IPS-15b (cell line): ENCODE measurements at regions not wholly inside any gene's neighbourhood (a gene's known extent, or its start where the extent isn't known, plus 50 kb on each side); places are given as distances from the start of the nearest gene placed in this dataset.
"Not testable (repeated sequence)": the region's sequence is repeated elsewhere in the genome, so short reads cannot be mapped to it uniquely, and the experiment has no call there.

Experiments
- H3K27me3 ChIP-seq: one replicate; pipeline ENCODE4 v1.6.1; 2013; ENCODE audit warnings: low read length; ENCODE audit not compliant: control insufficient read depth, insufficient read depth
- H3K36me3 ChIP-seq: one replicate; pipeline ENCODE4 v1.6.1; 2013; ENCODE audit warnings: low read length; ENCODE audit not compliant: control insufficient read depth, insufficient read depth
- H3K4me1 ChIP-seq: one replicate; pipeline ENCODE4 v1.6.1; 2013; ENCODE audit warnings: mild to moderate bottlenecking, low read length; ENCODE audit not compliant: control insufficient read depth, insufficient read depth
- H3K4me3 ChIP-seq: one replicate; pipeline ENCODE4 v1.5.1; 2013; ENCODE audit warnings: low read depth, low read length
- H3K9ac ChIP-seq: one replicate; pipeline ENCODE4 v1.6.1; 2013; ENCODE audit warnings: low read depth, mild to moderate bottlenecking, low read length
- H3K9me3 ChIP-seq: one replicate; pipeline ENCODE4 v1.6.1; 2013; ENCODE audit warnings: mild to moderate bottlenecking, low read length; ENCODE audit not compliant: control insufficient read depth, insufficient read depth

- Histone ChIP-seq H3K36me3 (no peaks in the 10 kb centered on the region), H3K27me3 (no peaks in the 10 kb centered on the region), H3K4me3 (no peak overlapping the region), H3K9me3 (peaks cover 12% of the 10 kb centered on the region), H3K9ac (no peak overlapping the region), H3K4me1 (no peaks in the 10 kb centered on the region)
Observed at GRCh38 chr22:47309946-47310345, 547.5 kb downstream of the TBC1D22A start.

GRCh38 chr22:47309476-47309875 lies 547.0 kb downstream of the TBC1D22A start:
- no peaks in the 10 kb centered on the region for H3K27me3 ChIP-seq
- H3K36me3 ChIP-seq, result no peaks in the 10 kb centered on the region
- H3K9ac ChIP-seq, result no peak overlapping the region
- H3K4me3 ChIP-seq, result no peak overlapping the region
- H3K9me3 ChIP-seq, result peaks cover 16% of the 10 kb centered on the region
- H3K4me1 ChIP-seq, result no peaks in the 10 kb centered on the region

DNA sequence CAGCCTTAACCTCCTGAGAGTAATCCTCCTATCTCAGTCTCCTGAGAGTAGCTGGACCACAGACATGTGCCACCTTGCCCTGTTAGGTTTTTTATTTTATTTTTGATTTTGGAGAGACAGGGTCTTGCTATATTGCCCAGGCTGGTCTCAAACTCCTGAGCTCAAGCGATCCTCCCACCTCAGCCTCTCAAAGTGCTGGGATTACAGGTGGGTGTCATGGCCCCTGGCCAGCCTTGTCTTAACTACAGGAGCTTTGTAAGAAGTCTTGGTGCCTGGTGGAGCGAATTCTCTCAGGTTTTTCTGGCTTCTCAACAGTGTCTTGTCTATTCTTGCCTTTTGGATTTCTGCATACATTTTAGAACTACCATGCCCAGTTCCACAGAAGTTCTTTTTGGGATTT lies 546.4 kb downstream of the TBC1D22A start:
- Histone ChIP-seq H3K36me3 (no peaks in the 10 kb centered on the region), H3K4me3 (no peak overlapping the region), H3K4me1 (no peaks in the 10 kb centered on the region), H3K9me3 (peaks cover 20% of the 10 kb centered on the region), H3K9ac (no peak overlapping the region), H3K27me3 (no peaks in the 10 kb centered on the region)

DNA sequence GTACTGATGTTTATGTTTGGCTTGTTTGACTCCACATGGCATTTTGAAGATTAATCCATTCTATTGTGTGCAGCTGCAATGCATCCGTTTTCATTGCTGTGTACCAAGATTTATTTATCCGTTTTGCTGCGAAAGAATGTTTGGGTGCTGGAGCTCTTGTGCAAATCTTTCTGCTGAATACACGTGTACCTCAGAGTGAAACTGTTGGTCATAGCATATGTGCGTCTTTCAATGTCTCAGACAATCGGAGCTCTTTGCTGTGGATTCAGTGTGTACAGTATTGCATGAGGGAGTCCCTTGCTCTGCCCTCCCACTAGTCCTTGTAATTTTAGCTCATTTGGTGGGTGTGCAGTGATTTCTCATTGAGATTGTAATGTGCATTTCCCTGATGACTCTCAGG lies 545.4 kb downstream of the TBC1D22A start:
- Histone ChIP-seq H3K4me1 (no peaks in the 10 kb centered on the region), H3K4me3 (no peak overlapping the region), H3K9ac (no peak overlapping the region), H3K9me3 (peaks cover 30% of the 10 kb centered on the region), H3K27me3 (no peaks in the 10 kb centered on the region), H3K36me3 (no peaks in the 10 kb centered on the region)

DNA sequence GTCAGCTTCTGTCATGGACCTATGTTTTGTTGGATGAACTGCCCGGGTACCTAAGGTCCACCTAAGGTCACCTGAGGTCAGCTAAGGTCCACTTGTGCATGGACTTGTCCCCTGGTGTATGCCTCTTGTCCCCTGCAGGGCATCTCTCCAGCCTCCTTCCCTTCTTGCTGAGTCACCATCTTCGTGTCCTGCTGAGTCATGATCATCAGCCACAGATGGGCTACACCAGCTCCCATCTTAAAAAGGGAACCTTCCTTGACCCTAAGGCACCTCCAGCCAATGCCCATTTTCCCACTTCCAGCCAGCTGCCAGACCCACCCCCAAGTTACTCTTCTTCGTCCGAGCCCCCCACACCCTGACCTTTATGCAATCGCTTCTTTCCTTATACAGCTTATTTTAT lies 544.9 kb downstream of the TBC1D22A start:
- Histone ChIP-seq H3K4me1 (no peaks in the 10 kb centered on the region), H3K27me3 (no peaks in the 10 kb centered on the region), H3K9me3 (peaks cover 32% of the 10 kb centered on the region), H3K9ac (no peak overlapping the region), H3K36me3 (no peaks in the 10 kb centered on the region), H3K4me3 (no peak overlapping the region)

GRCh38 chr22:47304854-47305253 lies 542.4 kb downstream of the TBC1D22A start:
- H3K4me3 ChIP-seq, result no peak overlapping the region
- H3K36me3 ChIP-seq, result no peaks in the 10 kb centered on the region
- H3K9me3 ChIP-seq, result peaks cover 29% of the 10 kb centered on the region
- H3K9ac ChIP-seq, result no peak overlapping the region
- H3K27me3 ChIP-seq, result no peaks in the 10 kb centered on the region
- H3K4me1 ChIP-seq, result no peaks in the 10 kb centered on the region

DNA sequence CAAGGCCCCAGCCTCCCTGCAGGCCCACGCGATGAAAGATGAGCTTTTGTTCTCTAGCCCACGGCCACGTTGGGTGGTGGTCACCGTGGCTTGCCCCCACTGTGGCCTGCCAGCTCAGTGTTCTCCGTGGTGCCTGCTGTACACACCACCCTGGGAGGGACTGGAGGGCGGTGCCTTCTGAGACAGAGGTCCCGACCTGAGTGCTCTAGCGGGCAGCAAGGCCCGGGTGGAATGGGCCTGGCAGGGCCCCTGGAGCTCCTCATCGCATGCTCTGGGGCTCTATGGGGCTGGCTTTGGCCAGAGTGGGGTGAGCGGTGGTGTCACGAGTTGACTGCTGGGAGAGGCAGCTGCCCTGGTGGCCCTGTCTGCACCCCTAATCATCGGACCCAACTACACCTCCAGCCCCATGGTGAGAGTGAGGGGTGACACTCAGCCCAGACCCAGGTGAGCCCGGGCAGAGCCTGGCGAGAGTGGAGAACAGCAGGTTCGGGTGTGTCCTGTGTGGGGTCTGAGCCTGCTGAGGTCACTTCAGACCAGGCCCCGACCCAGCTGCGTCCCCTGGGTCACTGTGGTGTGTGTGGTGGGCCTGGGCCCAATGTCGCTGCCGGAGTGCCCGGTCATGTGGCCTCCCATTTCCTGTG lies 541.9 kb downstream of the TBC1D22A start:
- H3K4me1 ChIP-seq, result no peaks in the 10 kb centered on the region
- peaks cover 24% of the 10 kb centered on the region for H3K9me3 ChIP-seq
- H3K9ac ChIP-seq, result no peak overlapping the region
- no peaks in the 10 kb centered on the region for H3K36me3 ChIP-seq
- H3K27me3 ChIP-seq, result no peaks in the 10 kb centered on the region
- H3K4me3 ChIP-seq, result no peak overlapping the region

DNA sequence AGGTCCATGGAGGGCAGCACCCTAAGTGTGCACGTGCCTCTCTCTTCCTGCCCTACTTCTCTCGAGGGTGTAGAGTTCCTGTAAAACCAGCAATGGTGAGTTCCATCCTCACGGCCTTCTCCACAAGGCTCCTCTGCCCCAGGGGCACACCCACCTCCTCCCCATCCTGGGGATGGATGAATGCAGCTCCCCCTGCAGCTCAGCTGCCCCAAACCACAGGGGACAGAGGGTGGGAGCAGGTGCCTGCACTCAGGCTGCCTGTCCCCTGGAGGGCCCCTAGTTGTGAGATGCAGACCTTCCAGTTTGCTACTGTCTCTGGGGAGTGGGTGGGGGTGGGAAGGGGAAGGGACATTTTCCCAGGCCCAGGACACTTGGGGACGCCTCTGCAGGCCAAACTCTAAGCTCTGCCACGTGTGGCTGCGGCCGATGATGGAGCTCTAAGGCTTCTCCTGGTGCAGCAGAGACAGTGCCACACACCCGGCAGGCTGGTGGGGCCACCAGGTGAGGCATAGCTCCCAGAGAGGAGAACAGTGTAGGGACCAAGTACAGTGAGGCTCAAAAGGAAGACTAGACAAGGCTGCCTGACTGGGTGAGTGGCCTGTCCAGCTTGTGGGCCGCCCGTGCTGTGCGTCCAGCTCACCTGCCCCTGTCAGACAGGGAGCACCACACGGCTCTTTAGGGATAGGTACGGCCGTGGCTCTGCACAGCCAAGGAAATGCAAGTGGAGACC lies 540.9 kb downstream of the TBC1D22A start:
- Histone ChIP-seq H3K4me3 (no peak overlapping the region), H3K4me1 (no peaks in the 10 kb centered on the region), H3K36me3 (no peaks in the 10 kb centered on the region), H3K9ac (no peak overlapping the region), H3K9me3 (peaks cover 26% of the 10 kb centered on the region), H3K27me3 (no peaks in the 10 kb centered on the region)

GRCh38 chr22:47302587-47302986 lies 540.1 kb downstream of the TBC1D22A start:
- H3K9me3 ChIP-seq, result peaks cover 31% of the 10 kb centered on the region
- H3K36me3 ChIP-seq, H3K9ac ChIP-seq: not testable (repeated sequence)

GRCh38 chr22:47301820-47302475 lies 539.5 kb downstream of the TBC1D22A start:
- Histone ChIP-seq H3K9me3 (peaks cover 35% of the 10 kb centered on the region), H3K4me1 (no peaks in the 10 kb centered on the region), H3K4me3 (no peak overlapping the region), H3K27me3 (no peaks in the 10 kb centered on the region), H3K9ac (no peak overlapping the region), H3K36me3 (no peaks in the 10 kb centered on the region)

More at GRCh38 chr22:47302587-47302986, 540.1 kb downstream of the TBC1D22A start:
- not testable (repeated sequence) for H3K27me3 ChIP-seq, H3K4me1 ChIP-seq, H3K4me3 ChIP-seq

- H3K27me3 ChIP-seq, result no peaks in the 10 kb centered on the region
- H3K9me3 ChIP-seq, result peaks cover 35% of the 10 kb centered on the region
- H3K36me3 ChIP-seq, result no peaks in the 10 kb centered on the region
- no peaks in the 10 kb centered on the region for H3K4me1 ChIP-seq
- H3K9ac ChIP-seq, result no peak overlapping the region
- H3K4me3 ChIP-seq, result no peak overlapping the region
Observed at GRCh38 chr22:47300698-47301405, 538.4 kb downstream of the TBC1D22A start.
